Fibroblast of the aortic adventitia (primary cell): ENCODE measurements at regions not wholly inside any gene's neighbourhood (a gene's known extent, or its start where the extent isn't known, plus 50 kb on each side); places are given as distances from the start of the nearest gene placed in this dataset.

Experiments
- DNase-seq: peaks from one replicate; pipeline ENCODE4 v3.0.0-alpha.2; 2010; ENCODE audit warnings: low read depth
- H3K4me3 ChIP-seq: 2 replicates; pipeline ENCODE4 v1.5.1; 2011; ENCODE audit warnings: low read depth, mild to moderate bottlenecking, control low read depth, low read length, moderate library complexity
- CTCF ChIP-seq: IDR thresholded peaks from 2 replicates; pipeline ENCODE4 v1.5.1; 2011; ENCODE audit warnings: mild to moderate bottlenecking, low read length, control low read depth, inconsistent platforms; ENCODE audit not compliant: insufficient read depth

GRCh38 chr3:150309257-150309542, 98.9 kb upstream of the TSC22D2 start:
- no peak overlapping the region for H3K4me3 ChIP-seq
- no peak for TF ChIP-seq CTCF
- no peak for DNase-seq

GRCh38 chr3:150308481-150309256, 99.4 kb upstream of the TSC22D2 start:
- no peak for TF ChIP-seq CTCF
- H3K4me3 ChIP-seq = no peak overlapping the region
- no peak for DNase-seq

- DNase-seq = no peak
- no peak overlapping the region for H3K4me3 ChIP-seq
- TF ChIP-seq CTCF = no peak
These were observed 100.1 kb upstream of the TSC22D2 start for GRCh38 chr3:150308037-150308319.

GRCh38 chr3:150307311-150308036, 100.6 kb upstream of the TSC22D2 start:
- H3K4me3 ChIP-seq = no peak overlapping the region
- no peak for DNase-seq
- no peak for TF ChIP-seq CTCF

- no peak overlapping the region for H3K4me3 ChIP-seq
- no peak for TF ChIP-seq CTCF
- no peak for DNase-seq
These were observed 101.2 kb upstream of the TSC22D2 start for GRCh38 chr3:150306906-150307305.

GRCh38 chr3:150306083-150306482, 102.0 kb upstream of the TSC22D2 start:
- no peak overlapping the region for H3K4me3 ChIP-seq
- TF ChIP-seq CTCF = no peak
- DNase-seq = no peak

GRCh38 chr3:150303768-150304167, 104.3 kb upstream of the TSC22D2 start:
- H3K4me3 ChIP-seq = no peak overlapping the region
- no peak for DNase-seq
- TF ChIP-seq CTCF = peak; percentile 23
